ENCODE measurements at regions not wholly inside any gene's neighbourhood (a gene's known extent, or its start where the extent isn't known, plus 50 kb on each side); places are given as distances from the start of the nearest gene placed in this dataset.

DNA sequence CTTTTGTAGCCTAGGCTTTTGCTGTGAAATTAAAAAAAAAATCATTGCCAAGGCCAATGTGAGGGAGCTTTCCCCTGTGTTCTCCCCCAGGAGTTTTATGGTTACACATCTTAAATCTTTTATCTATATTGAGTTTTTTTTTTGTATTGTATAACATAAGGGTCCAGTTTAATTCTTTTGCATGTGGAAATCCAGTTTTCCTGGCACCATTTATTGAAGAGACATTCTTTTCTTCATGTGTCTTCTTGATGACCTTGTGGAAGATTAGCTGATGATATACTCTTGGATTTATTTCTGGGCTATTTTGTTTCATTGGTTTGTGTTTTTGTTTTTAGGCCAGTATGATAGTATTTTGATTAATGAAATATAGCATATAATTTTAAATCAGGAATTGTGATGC, 225.0 kb downstream of the ADAM29 start:
- TF ChIP-seq, protein P1, sequence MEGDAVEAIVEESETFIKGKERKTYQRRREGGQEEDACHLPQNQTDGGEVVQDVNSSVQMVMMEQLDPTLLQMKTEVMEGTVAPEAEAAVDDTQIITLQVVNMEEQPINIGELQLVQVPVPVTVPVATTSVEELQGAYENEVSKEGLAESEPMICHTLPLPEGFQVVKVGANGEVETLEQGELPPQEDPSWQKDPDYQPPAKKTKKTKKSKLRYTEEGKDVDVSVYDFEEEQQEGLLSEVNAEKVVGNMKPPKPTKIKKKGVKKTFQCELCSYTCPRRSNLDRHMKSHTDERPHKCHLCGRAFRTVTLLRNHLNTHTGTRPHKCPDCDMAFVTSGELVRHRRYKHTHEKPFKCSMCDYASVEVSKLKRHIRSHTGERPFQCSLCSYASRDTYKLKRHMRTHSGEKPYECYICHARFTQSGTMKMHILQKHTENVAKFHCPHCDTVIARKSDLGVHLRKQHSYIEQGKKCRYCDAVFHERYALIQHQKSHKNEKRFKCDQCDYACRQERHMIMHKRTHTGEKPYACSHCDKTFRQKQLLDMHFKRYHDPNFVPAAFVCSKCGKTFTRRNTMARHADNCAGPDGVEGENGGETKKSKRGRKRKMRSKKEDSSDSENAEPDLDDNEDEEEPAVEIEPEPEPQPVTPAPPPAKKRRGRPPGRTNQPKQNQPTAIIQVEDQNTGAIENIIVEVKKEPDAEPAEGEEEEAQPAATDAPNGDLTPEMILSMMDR (conservative IDR thresholded peaks at IDR 0.05; ENCODE audit: control insufficient read depth, insufficient read depth, low read depth, low read length) = no peak
- DNase-seq (ENCODE audit: low read depth) = no peak
- no peak overlapping the region for H3K4me3 ChIP-seq (ENCODE audit: control insufficient read depth, low read depth, low read length)

GRCh38 chr4:175146799-175147198, 228.6 kb downstream of the ADAM29 start:
- H3K4me3 ChIP-seq (ENCODE audit: control insufficient read depth, low read depth, low read length) = no peak overlapping the region
- DNase-seq (ENCODE audit: low read depth) = no peak
- TF ChIP-seq, protein P1 (conservative IDR thresholded peaks at IDR 0.05; ENCODE audit: control insufficient read depth, insufficient read depth, low read depth, low read length) = no peak

- TF ChIP-seq, protein P1 (conservative IDR thresholded peaks at IDR 0.05; ENCODE audit: control insufficient read depth, insufficient read depth, low read depth, low read length) = no peak
- DNase-seq (ENCODE audit: low read depth) = no peak
- no peak overlapping the region for H3K4me3 ChIP-seq (ENCODE audit: control insufficient read depth, low read depth, low read length)
Measured at GRCh38 chr4:175147233-175147632, 229.1 kb downstream of the ADAM29 start.

GRCh38 chr4:175166020-175166419, 247.9 kb downstream of the ADAM29 start:
- no peak for DNase-seq (ENCODE audit: low read depth)
- H3K4me3 ChIP-seq (ENCODE audit: control insufficient read depth, low read depth, low read length) = no peak overlapping the region
- TF ChIP-seq, protein P1 (conservative IDR thresholded peaks at IDR 0.05; ENCODE audit: control insufficient read depth, insufficient read depth, low read depth, low read length) = no peak

DNA sequence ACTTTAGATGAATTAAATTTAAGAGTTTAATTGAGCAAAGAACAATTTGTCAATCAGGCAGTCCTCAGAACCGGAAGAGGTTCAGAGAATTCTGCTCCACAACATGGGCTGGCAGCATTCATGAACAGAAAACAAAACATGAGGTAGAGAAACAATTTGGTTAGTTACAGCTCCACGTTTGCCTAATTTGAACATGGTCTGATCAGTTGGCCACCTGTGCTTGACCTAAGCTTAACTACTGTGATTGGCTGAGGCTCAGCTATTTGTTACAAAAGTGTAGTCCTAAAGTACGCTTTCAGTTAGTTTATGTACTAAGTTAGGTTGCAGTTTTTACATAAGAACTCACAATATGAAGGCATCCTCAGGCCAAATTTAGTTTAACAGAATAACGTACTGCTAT, 258.6 kb downstream of the ADAM29 start:
- TF ChIP-seq, protein P1 (conservative IDR thresholded peaks at IDR 0.05; ENCODE audit: control insufficient read depth, insufficient read depth, low read depth, low read length) = no peak
- H3K4me3 ChIP-seq (ENCODE audit: control insufficient read depth, low read depth, low read length) = no peak overlapping the region

DNA sequence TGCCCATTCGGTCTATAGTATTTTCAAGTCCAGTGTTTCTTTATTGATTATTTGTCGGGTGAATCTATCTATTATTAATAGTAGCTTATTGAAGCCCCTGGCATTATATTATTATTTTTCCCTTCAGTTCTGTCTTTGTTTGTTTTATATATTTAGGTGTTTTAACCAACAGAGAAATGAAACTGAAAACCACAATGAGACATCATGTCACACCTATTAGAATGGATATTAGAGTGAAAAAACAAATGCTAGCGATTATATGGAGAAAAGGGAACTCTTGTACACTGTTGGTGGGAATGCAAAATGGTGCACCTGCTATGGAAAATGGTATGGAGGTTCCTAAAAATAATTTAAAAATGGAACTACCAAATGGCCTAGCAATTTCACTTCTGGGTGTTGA, 272.5 kb downstream of the ADAM29 start:
- H3K4me3 ChIP-seq (ENCODE audit: control insufficient read depth, low read depth, low read length) = no peak overlapping the region
- DNase-seq (ENCODE audit: low read depth) = no peak
- TF ChIP-seq, protein P1 (conservative IDR thresholded peaks at IDR 0.05; ENCODE audit: control insufficient read depth, insufficient read depth, low read depth, low read length) = no peak

More for the DNA sequence above, 258.6 kb downstream of the ADAM29 start:
- no peak for DNase-seq (ENCODE audit: low read depth)

GRCh38 chr4:175198056-175198455, 279.9 kb downstream of the ADAM29 start:
- DNase-seq (ENCODE audit: low read depth) = no peak
- TF ChIP-seq, protein P1 (conservative IDR thresholded peaks at IDR 0.05; ENCODE audit: control insufficient read depth, insufficient read depth, low read depth, low read length) = no peak
- no peak overlapping the region for H3K4me3 ChIP-seq (ENCODE audit: control insufficient read depth, low read depth, low read length)

All from fibroblast of mammary gland (primary cell).